PFSK-1 (cell line): ENCODE measurements at regions not wholly inside any gene's neighbourhood (a gene's known extent, or its start where the extent isn't known, plus 50 kb on each side); places are given as distances from the start of the nearest gene placed in this dataset.

Experiments
- POLR2AphosphoS5 ChIP-seq: IDR thresholded peaks from 2 replicates; pipeline ENCODE4 v1.6.1; 2012; ENCODE audit warnings: low read depth, mild to moderate bottlenecking, control low read depth, low read length, moderate library complexity
- SIN3A ChIP-seq: IDR thresholded peaks from 2 replicates; pipeline ENCODE4 v1.6.1; 2012; ENCODE audit warnings: mild to moderate bottlenecking, low read length, moderate library complexity, borderline replicate concordance; ENCODE audit not compliant: insufficient read depth

DNA sequence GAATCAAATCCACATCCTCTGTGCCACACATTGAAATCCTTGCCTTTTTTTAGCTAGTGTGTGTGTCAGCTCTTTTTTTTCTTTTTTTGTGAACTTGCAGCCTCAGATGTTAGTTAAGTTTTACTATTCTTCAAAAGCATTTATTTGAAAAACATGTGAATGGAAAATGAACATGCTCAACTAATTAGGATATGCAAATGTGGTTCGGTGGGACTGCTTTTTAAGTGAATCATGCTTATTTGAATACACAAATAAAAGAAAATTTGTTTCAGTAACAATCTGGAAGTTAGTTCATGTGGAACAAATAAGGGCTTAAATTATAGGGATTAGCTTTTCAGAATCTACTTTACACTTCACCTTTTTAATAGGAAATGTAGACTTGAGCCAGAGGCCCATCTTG, 751.5 kb upstream of the FAM241A start:
- TF ChIP-seq POLR2AphosphoS5: no peak
- TF ChIP-seq SIN3A: no peak
